Esophagus squamous epithelium (tissue), 4 donors: ENCODE measurements at regions not wholly inside any gene's neighbourhood (a gene's known extent, or its start where the extent isn't known, plus 50 kb on each side); places are given as distances from the start of the nearest gene placed in this dataset.

Source experiments
- CTCF ChIP-seq, 6 experiments: fragments of 450-650 bp in 4 of 6; fragments of 200-600 bp in 2 of 6; sonication (generic) in 2 of 6; IDR thresholded peaks; one replicate each; pipeline ENCODE4 v1.5.1; 2016 to 2019; ENCODE audit warnings: antibody characterized with exemption in 6 of 6, mild to moderate bottlenecking in 4 of 6, moderate library complexity in 4 of 6
- POLR2A ChIP-seq, 4 donors: fragments of 450-650 bp; IDR thresholded peaks; one replicate each; pipeline ENCODE4 v1.6.1; 2017; ENCODE audit warnings: antibody characterized with exemption in 4 of 4, mild to moderate bottlenecking in 4 of 4, moderate library complexity in 3 of 4

- TF ChIP-seq CTCF (IDR thresholded peaks at IDR 0.05) (no peak), POLR2A (IDR thresholded peaks at IDR 0.05) (no peak)
Measured at GRCh38 chr2:225272173-225272572, 127.3 kb upstream of the NYAP2 start.
